AG09309 (cell line): ENCODE measurements at regions not wholly inside any gene's neighbourhood (a gene's known extent, or its start where the extent isn't known, plus 50 kb on each side); places are given as distances from the start of the nearest gene placed in this dataset.

Experiments
- DNase-seq: peaks from one replicate; pipeline ENCODE4 v3.0.0-alpha.2; 2010; ENCODE audit warnings: low read depth
- H3K4me3 ChIP-seq: 2 replicates; pipeline ENCODE4 v1.5.1; 2011; ENCODE audit warnings: mild to moderate bottlenecking, low read depth, low read length, moderate library complexity; ENCODE audit not compliant: control insufficient read depth
- CTCF ChIP-seq: IDR thresholded peaks from 2 replicates; pipeline ENCODE4 v1.5.1; 2011; ENCODE audit warnings: mild to moderate bottlenecking, low read depth, low read length, inconsistent platforms; ENCODE audit not compliant: insufficient read depth, control insufficient read depth; ENCODE audit errors: missing control alignments

DNA sequence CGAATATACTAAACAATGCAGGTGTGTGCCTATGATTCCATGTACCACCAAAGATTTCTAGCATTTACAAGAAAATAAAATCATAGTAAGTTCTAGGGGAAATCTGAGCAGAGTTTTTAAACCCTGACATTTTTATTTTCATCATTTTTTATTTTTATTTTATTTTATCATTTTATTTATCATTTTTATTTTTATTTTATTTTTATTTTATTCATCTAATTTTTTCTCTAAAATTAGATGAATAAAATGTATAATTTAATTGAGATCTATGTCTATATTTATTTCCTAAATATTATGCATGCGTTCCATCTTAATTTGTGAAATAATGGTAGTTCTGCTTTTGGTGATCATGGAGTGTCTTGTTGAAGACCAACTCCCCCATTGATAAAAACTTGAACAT is 257.6 kb upstream of the DOK6 start:
- TF ChIP-seq CTCF = no peak
- DNase-seq = no peak
- no peak overlapping the region for H3K4me3 ChIP-seq

- DNase-seq = no peak
- TF ChIP-seq CTCF = no peak
- no peak overlapping the region for H3K4me3 ChIP-seq
These were observed 248.3 kb upstream of the DOK6 start for GRCh38 chr18:69152436-69152835.

DNA sequence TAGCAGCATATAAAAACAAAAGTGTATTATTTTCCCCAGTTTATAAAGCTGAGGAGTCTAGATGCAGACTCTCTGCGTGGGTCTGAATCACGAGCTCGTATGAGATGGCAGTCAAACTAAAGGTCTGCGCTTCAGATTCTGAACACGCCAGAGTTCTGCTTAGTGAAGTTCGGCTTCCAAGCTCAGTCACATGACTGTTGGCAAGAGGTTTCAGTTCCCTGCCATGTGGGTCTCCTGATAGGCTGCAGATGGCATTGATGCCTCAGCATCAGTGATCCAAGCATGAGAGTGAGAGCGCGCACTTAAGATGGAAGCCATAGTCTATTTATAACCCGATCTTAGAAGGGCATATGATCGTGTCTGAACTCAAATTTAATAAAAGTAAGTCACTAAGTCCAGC is 242.8 kb upstream of the DOK6 start:
- no peak for DNase-seq
- H3K4me3 ChIP-seq = no peak overlapping the region
- no peak for TF ChIP-seq CTCF

- no peak for DNase-seq
- H3K4me3 ChIP-seq = no peak overlapping the region
- no peak for TF ChIP-seq CTCF
These were observed 241.7 kb upstream of the DOK6 start for GRCh38 chr18:69158944-69159343.

DNA sequence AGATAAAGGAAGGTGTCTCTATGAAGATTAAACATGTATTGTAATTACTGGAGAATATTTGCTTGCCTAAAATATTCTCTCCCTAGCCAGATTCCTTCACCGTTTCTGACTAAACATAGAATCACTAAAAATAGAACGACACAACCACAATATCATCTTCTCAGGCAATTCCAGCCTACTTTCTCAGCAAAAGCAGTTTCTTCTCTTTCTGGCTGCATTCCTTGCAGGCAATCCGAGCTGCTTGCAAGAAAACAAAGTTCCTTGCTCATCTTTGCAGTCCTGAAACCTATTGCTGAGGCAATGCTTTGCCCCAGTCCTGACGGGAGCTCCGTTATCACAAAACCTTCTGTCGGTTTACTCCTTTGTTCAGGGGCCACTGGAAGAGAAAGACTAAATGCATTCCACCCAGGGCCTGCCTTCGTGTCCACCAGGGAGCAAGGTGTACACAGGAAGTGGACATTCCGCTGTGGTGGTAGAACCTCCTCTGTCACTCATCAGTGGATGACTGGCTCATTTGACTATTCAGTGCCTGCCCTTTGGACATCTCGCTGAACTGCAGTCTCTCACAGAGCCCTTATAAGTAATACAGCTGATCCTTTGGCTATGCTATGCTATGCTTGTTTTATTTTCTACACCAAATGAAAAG is 239.2 kb upstream of the DOK6 start:
- TF ChIP-seq CTCF = no peak
- peak overlapping the region; percentile 6; the same call in 1 of the 2 replicates for H3K4me3 ChIP-seq
- peak; percentile 23 for DNase-seq

DNA sequence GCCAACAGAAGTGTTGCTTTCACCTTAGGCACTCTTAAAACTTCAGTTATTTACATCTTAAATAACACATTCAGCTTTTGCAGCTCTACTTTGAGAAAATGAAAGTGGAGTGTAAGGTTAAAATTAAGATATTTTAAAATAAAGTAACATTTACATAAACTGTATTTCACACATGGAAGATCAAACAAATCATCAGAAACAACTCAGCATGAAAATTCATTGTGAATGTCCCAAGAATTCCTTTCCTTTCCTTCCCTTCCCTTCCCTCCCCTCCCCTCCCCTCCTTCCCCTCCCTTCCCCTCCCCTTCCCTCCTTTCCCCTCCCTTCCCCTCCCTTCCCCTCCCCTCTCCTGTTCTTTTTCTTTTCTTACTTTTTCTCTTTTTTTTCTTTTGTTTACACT is 238.0 kb upstream of the DOK6 start:
- no peak for TF ChIP-seq CTCF
- DNase-seq = no peak
- H3K4me3 ChIP-seq = no peak overlapping the region

- no peak for TF ChIP-seq CTCF
- H3K4me3 ChIP-seq = no peak overlapping the region
- no peak for DNase-seq
These were observed 228.6 kb upstream of the DOK6 start for GRCh38 chr18:69172046-69172445.
